Caco-2 (cell line): ENCODE measurements at regions not wholly inside any gene's neighbourhood (a gene's known extent, or its start where the extent isn't known, plus 50 kb on each side); places are given as distances from the start of the nearest gene placed in this dataset.

Experiments
- BruUV-seq: library from RNA; stranded (reverse); fragments of 400-500 nt; replicated peaks from 2 replicates; lab custom pipeline; 2021; lab: Mats Ljungman, UMichigan
- CTCF ChIA-PET: fragments of 300-600 bp; sonication (Branson Sonifier 250); formaldehyde crosslinking; loops from one replicate; lab custom pipeline; 2022; ENCODE audit warnings: antibody characterized with exemption; lab: Charles Lee
- POLR2A ChIA-PET: fragments of 300-600 bp; sonication (Branson Sonifier 250); formaldehyde crosslinking; loops from one replicate; lab custom pipeline; 2022; ENCODE audit warnings: antibody characterized with exemption; lab: Charles Lee
- DNase-seq, 2 experiments: peaks; one replicate each; pipeline versions ENCODE4 v3.0.0 to v3.0.0-alpha.2; 2020 to 2022
- H3K27me3 ChIP-seq: replicated peaks from 2 replicates; pipeline ENCODE4 v1.6.0; 2011; ENCODE audit warnings: low read length; ENCODE audit not compliant: control insufficient read depth, insufficient read depth
- H3K36me3 ChIP-seq: 2 replicates; pipeline ENCODE4 v1.5.1; 2011; ENCODE audit warnings: low read length; ENCODE audit not compliant: control insufficient read depth, insufficient read depth
- H3K4me1 ChIP-seq: fragments of 250-450 bp; sonication (Bioruptor Pico); 2 replicates; pipeline ENCODE4 v1.5.1; 2020; ENCODE audit warnings: mild to moderate bottlenecking
- H3K4me3 ChIP-seq: 2 replicates; pipeline ENCODE4 v1.5.1; 2011; ENCODE audit warnings: low read depth, mild to moderate bottlenecking, control low read depth, low read length
- H3K9me3 ChIP-seq: fragments of 250-450 bp; sonication (Bioruptor Pico); 2 replicates; pipeline ENCODE4 v1.5.1; 2020; ENCODE audit warnings: mild to moderate bottlenecking, moderate library complexity
- H3K27ac Mint-ChIP-seq: one replicate; pipeline ENCODE4 v1.8.0; 2022; ENCODE audit warnings: mixed read lengths; ENCODE audit not compliant: unreplicated experiment
- H3K27me3 Mint-ChIP-seq: one replicate; pipeline ENCODE4 v1.8.0; 2022; ENCODE audit warnings: mixed read lengths; ENCODE audit not compliant: insufficient read depth, unreplicated experiment
- H3K36me3 Mint-ChIP-seq: one replicate; pipeline ENCODE4 v1.8.0; 2022; ENCODE audit warnings: mild to moderate bottlenecking, mixed read lengths; ENCODE audit not compliant: insufficient read depth, unreplicated experiment
- H3K4me1 Mint-ChIP-seq: one replicate; pipeline ENCODE4 v1.8.0; 2022; ENCODE audit warnings: low read depth, mixed read lengths; ENCODE audit not compliant: unreplicated experiment
- H3K4me3 Mint-ChIP-seq: one replicate; pipeline ENCODE4 v1.8.0; 2022; ENCODE audit warnings: mild to moderate bottlenecking, moderate library complexity, mixed read lengths; ENCODE audit not compliant: unreplicated experiment
- H3K9me3 Mint-ChIP-seq: one replicate; pipeline ENCODE4 v1.8.0; 2022; ENCODE audit warnings: mixed read lengths; ENCODE audit not compliant: unreplicated experiment
- CTCF ChIP-seq, 2 experiments: fragments of 200-600 bp in 1 of 2; IDR thresholded peaks; 1 replicate in 1 of 2; 2 replicates in 1 of 2; pipeline versions ENCODE4 v1.5.1 to v1.8.0; 2011 to 2022; ENCODE audit warnings: antibody characterized with exemption in 1 of 2, control low read depth in 1 of 2, inconsistent platforms in 1 of 2, low read depth in 1 of 2, low read length in 1 of 2, mild to moderate bottlenecking in 1 of 2, moderate library complexity in 1 of 2; ENCODE audit not compliant: insufficient read depth in 1 of 2, severe bottlenecking in 1 of 2, unreplicated experiment in 1 of 2
- intact Hi-C: fragments of 100-400 bp; cut with micrococcal nuclease; formaldehyde crosslinking; loops from one replicate; pipeline ENCODE4 v1.10.0; 2022; ENCODE audit not compliant: unreplicated experiment

- H3K4me1 Mint-ChIP-seq = no peaks in the 10 kb centered on the region
- BruUV-seq = no TSS peak
- Histone ChIP-seq H3K36me3 (no peaks in the 10 kb centered on the region), H3K4me1 (no peaks in the 10 kb centered on the region), H3K9me3 (no peaks in the 10 kb centered on the region), H3K4me3 (no peak overlapping the region), H3K27me3 (no peaks in the 10 kb centered on the region)
- no peaks in the 10 kb centered on the region for H3K27me3 Mint-ChIP-seq
- no peaks in the 10 kb centered on the region for H3K9me3 Mint-ChIP-seq
- DNase-seq = no peak
- no peak for TF ChIP-seq CTCF (IDR thresholded peaks at IDR 0.05; ENCODE audit: insufficient read depth in 1 of 2, low read depth in 1 of 2, low read length in 1 of 2, severe bottlenecking in 1 of 2, unreplicated experiment in 1 of 2)
- H3K4me3 Mint-ChIP-seq = no peak overlapping the region
- no peaks in the 10 kb centered on the region for H3K36me3 Mint-ChIP-seq
- intact Hi-C loops = no loop called here
- CTCF ChIA-PET = no interaction called here
- H3K27ac Mint-ChIP-seq = no peak overlapping the region
- POLR2A ChIA-PET = no interaction called here
Observed at GRCh38 chr7:123338688-123339087, 138.9 kb upstream of the SLC13A1 start.

- POLR2A ChIA-PET = no interaction called here
- Mint-ChIP-seq H3K27ac (no peak overlapping the region), H3K27me3 (no peaks in the 10 kb centered on the region), H3K9me3 (peaks cover 3% of the 10 kb centered on the region), H3K4me1 (no peaks in the 10 kb centered on the region), H3K36me3 (no peaks in the 10 kb centered on the region), H3K4me3 (no peak overlapping the region)
- no TSS peak for BruUV-seq
- H3K4me3 ChIP-seq = no peak overlapping the region
- TF ChIP-seq CTCF (IDR thresholded peaks at IDR 0.05; ENCODE audit: insufficient read depth in 1 of 2, low read depth in 1 of 2, low read length in 1 of 2, severe bottlenecking in 1 of 2, unreplicated experiment in 1 of 2) = no peak
- no peaks in the 10 kb centered on the region for H3K4me1 ChIP-seq
- CTCF ChIA-PET = no interaction called here
- DNase-seq = no peak
- H3K36me3 ChIP-seq = no peaks in the 10 kb centered on the region
- no peaks in the 10 kb centered on the region for H3K9me3 ChIP-seq
- H3K27me3 ChIP-seq = no peaks in the 10 kb centered on the region
- intact Hi-C loops = no loop called here
Observed at GRCh38 chr7:123329988-123330643, 130.3 kb upstream of the SLC13A1 start.

- Histone ChIP-seq H3K36me3 (no peaks in the 10 kb centered on the region), H3K4me1 (no peaks in the 10 kb centered on the region), H3K4me3 (no peak overlapping the region), H3K27me3 (no peaks in the 10 kb centered on the region), H3K9me3 (no peaks in the 10 kb centered on the region)
- no peak overlapping the region for H3K27ac Mint-ChIP-seq
- no peaks in the 10 kb centered on the region for H3K27me3 Mint-ChIP-seq
- TF ChIP-seq CTCF (IDR thresholded peaks at IDR 0.05; ENCODE audit: insufficient read depth in 1 of 2, low read depth in 1 of 2, low read length in 1 of 2, severe bottlenecking in 1 of 2, unreplicated experiment in 1 of 2) = no peak
- peaks cover 27% of the 10 kb centered on the region for H3K9me3 Mint-ChIP-seq
- H3K4me1 Mint-ChIP-seq = no peaks in the 10 kb centered on the region
- ChIA-PET CTCF (no interaction called here), POLR2A (no interaction called here)
- BruUV-seq = no TSS peak
- intact Hi-C loops = no loop called here
- no peak overlapping the region for H3K4me3 Mint-ChIP-seq
- no peak for DNase-seq
- no peaks in the 10 kb centered on the region for H3K36me3 Mint-ChIP-seq
Observed at GRCh38 chr7:123327661-123328060, 127.9 kb upstream of the SLC13A1 start.
